Lower leg skin (tissue), 3 donors: ENCODE measurements at regions not wholly inside any gene's neighbourhood (a gene's known extent, or its start where the extent isn't known, plus 50 kb on each side); places are given as distances from the start of the nearest gene placed in this dataset.

Experiments
- POLR2A ChIP-seq, 2 donors: fragments of 450-650 bp; IDR thresholded peaks; one replicate each; pipeline ENCODE4 v1.6.1; 2016 to 2017; ENCODE audit warnings: antibody characterized with exemption in 2 of 2, mild to moderate bottlenecking in 1 of 2, moderate library complexity in 1 of 2
- TF ChIP-seq, protein P1 (sequence below), 3 donors: fragments of 450-650 bp; IDR thresholded peaks; one replicate each; pipeline ENCODE4 v1.5.1; 2016; ENCODE audit warnings: antibody characterized with exemption in 3 of 3, mild to moderate bottlenecking in 3 of 3, moderate library complexity in 2 of 3

DNA sequence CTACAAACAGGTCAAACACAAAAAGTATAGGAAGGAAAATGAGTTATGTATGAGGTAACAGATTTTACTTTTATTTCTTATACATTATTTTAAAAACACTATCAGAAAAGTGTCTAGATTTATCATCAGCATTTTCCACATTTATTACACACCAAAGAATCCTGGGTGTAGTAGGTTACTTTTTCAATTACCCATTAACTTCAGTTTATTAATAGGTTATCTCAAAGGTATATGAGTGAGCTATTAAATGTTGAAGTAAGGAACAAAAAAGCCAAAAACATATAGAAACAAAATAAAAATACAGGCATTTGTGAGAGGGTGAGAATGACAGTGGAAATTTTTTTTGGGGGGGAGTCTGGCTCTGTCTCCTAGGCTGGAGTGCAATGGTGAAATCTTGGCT is 150.5 kb downstream of the SIM1 start:
- TF ChIP-seq, protein P1, sequence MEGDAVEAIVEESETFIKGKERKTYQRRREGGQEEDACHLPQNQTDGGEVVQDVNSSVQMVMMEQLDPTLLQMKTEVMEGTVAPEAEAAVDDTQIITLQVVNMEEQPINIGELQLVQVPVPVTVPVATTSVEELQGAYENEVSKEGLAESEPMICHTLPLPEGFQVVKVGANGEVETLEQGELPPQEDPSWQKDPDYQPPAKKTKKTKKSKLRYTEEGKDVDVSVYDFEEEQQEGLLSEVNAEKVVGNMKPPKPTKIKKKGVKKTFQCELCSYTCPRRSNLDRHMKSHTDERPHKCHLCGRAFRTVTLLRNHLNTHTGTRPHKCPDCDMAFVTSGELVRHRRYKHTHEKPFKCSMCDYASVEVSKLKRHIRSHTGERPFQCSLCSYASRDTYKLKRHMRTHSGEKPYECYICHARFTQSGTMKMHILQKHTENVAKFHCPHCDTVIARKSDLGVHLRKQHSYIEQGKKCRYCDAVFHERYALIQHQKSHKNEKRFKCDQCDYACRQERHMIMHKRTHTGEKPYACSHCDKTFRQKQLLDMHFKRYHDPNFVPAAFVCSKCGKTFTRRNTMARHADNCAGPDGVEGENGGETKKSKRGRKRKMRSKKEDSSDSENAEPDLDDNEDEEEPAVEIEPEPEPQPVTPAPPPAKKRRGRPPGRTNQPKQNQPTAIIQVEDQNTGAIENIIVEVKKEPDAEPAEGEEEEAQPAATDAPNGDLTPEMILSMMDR (IDR thresholded peaks at IDR 0.05), result no peak
- no peak for TF ChIP-seq POLR2A (IDR thresholded peaks at IDR 0.05)
